GM19395 (cell line): ENCODE measurements at regions not wholly inside any gene's neighbourhood (a gene's known extent, or its start where the extent isn't known, plus 50 kb on each side); places are given as distances from the start of the nearest gene placed in this dataset.

Source experiments
- ATAC-seq: cut with Tn5 transposase; IDR thresholded peaks from one replicate; pipeline ENCODE4 v1.9.1; 2021; ENCODE audit warnings: mild to moderate bottlenecking, moderate library complexity; ENCODE audit not compliant: unreplicated experiment

- no peak for ATAC-seq
These were observed 51.7 kb upstream of the AFF2 start for GRCh38 chrX:148448686-148449085.
